HG03432 (cell line): ENCODE measurements at regions not wholly inside any gene's neighbourhood (a gene's known extent, or its start where the extent isn't known, plus 50 kb on each side); places are given as distances from the start of the nearest gene placed in this dataset.
"Not testable (repeated sequence)": the region's sequence is repeated elsewhere in the genome, so short reads cannot be mapped to it uniquely, and the experiment has no call there.

ENCODE experiments used
- ATAC-seq: cut with Tn5 transposase; IDR thresholded peaks from one replicate; pipeline ENCODE4 v1.9.1; 2021; ENCODE audit warnings: mild to moderate bottlenecking, moderate library complexity; ENCODE audit not compliant: unreplicated experiment

DNA sequence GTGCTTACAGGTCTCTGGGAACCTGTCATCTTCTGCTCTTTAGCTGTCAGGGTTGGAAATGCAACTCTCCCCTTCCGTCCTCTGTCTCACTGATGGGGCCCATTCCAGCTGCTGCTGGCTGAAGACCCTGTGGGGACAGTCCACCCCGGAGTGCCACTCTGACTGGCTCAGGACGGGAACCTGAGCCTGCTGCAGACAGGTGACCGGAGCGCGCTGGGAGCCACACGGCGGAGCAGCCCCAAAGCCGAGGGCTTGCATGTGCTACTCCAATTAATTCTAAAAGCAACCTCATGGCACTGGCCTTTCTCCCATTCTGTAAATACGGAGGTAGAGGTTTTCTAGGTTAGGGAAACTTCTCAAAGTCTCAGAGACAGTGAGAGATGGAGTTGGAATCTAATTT is 223.5 kb upstream of the PITRM1 start:
- no peak for ATAC-seq

DNA sequence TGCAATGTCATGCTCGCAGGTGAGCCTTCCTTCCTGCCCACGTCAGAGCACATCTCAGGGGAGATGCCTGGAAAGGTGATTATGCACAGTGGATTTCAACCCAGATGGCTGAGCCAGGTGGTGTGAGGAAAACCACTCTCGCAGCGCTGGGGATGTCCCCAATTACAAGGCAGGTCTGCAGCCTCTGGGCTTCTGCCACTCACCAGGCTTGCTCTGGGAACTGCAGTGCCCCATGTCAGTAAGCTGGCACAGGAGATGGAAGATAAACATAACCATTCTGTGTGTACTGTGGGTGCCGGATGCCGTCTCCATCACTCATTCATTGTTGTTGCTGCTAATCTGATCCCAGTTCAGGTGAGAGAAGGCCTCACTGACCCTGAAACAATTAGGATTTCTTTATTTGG is 222.9 kb upstream of the PITRM1 start:
- ATAC-seq = no peak

DNA sequence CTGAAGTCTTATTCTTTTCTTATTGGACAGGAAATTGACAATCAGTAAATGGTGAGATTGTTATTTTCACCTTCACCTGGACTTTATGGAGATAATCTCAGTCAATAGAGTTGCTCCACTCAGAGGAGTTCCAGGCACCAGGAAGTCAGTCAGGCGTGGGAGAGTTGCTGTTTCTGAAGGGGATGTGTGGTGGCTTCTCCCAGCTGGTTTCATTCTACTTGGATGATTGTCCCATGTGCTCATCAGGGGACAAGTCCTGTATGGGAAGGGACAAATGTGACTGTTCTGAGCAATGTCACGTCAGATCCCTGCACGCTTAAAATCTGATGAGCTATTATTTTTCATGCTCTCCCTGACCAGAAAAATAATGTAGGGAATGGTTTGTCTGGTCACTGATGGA is 222.5 kb upstream of the PITRM1 start:
- ATAC-seq = no peak

DNA sequence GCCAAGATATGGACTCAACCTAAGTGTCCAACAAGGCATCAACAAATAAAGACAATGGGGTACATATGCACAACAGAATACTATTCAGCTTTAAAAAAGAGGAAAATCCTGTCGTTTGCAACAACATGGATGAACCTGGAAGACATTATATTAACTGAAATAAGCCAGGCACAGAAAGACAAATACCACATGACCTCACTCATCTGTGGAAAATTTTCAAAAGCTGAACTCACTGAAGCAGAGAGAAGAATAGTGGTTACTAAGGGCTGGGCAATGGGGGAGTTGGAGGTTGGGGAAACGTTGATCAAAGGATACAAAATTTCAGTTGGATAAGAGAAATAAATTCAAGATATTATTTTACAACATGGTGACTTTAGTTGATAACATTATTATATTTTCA is 221.4 kb upstream of the PITRM1 start:
- ATAC-seq = no peak

DNA sequence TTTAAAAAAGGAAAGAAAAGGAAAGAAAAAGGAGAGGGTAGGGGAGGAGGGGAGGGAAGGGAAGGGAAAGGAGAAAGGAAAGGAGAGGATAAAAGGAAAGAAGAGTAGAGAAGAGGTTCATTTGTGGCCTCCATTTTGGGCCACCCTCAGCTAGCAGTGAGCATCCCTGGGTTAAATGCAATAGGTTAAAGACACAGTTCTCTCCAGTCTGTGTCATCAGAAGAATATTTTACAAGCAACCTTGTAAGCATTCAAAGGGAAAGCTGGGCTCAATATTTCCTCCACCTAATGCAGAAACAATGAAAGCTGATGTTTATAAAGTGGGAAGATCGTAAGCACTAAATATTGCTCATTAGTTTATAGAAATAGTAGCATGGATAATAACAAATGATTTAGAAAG is 219.1 kb upstream of the PITRM1 start:
- no peak for ATAC-seq

DNA sequence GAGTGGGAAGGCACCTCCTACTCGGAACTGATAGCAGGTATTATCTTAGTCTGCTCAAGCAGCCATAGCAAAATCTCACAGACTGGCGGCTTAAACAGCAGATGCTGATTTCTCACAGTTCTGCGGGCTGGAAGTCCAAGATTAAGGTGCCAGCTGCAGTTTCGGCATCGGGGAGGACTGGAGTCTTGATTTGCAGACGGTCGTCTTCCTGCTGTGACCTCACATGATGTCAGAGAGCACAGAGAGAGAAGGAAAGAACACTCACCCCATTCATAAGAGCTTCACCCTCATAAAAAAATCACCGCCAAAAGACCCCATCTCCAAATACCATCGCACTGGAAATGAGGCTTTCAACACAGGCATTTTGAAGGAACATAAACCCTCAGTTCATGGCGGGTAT is 216.5 kb upstream of the PITRM1 start:
- no peak for ATAC-seq

DNA sequence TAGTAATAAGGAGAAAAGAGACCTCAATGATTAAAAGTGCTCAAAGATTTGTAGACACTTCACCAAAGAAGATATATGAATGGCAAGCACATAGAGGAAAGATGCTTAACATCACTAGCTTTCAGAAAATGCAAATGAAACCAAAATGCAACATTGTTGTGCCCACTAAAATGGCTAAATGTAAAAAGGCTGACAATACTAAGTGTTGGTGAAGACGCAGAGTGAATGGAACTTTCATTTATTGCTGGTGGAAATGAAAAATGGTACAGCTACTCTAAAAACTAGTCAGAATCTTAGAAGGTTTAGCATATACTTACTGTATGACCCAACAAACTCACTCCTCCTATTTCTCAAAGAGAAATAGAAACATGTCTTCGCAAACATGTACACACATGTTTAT is 212.9 kb upstream of the PITRM1 start:
- no peak for ATAC-seq

DNA sequence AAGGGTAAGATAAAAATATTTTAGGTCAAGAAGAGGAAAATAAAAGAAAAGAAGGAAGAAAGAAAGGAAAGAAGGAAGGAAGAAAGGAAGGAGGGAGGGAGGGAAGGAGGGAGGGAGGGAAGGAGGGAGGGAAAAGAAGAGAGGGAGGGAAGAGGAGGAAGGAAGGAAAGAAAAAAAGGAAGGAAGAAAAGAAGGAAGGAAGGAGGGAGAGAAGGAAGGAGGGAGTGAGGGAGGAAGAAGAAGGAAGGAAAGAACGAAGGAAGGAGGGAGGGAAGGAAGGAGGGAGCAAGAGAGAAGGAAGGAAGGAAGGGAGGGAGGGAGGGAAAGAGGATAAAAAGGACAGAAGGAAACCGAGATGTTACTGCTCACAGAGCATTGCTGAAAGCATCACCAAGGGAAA is 209.5 kb upstream of the PITRM1 start:
- ATAC-seq = no peak

DNA sequence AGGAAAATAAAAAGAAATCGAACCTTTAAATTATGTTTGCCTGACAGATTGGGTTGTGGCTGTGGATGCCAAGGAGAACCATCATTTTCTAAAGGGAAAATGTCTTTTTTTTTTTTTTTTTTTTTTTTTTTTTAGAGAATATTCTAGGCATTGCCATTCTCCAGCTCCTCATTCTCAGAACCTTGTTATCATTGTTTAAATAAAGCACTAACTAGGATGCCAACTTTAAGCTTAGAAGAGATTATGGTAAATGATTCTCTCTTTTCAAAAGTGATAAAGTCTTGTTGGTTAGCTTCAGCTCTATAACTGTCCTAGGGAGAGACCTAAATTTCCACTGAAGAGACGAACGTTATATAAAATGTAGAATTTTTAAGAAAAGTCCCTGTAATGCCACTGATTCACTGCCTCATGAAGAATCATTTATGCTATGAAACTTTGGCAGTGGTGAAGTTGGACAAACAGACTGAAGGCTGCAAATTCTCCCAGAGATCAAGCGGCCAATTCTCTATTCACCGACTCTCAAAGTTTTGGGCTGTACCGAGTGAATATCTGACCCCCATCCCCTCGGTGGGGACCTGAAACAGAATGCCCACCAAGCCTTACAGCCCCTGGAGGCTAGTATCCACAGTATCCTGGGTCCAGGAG is 207.9 kb upstream of the PITRM1 start:
- no peak for ATAC-seq

DNA sequence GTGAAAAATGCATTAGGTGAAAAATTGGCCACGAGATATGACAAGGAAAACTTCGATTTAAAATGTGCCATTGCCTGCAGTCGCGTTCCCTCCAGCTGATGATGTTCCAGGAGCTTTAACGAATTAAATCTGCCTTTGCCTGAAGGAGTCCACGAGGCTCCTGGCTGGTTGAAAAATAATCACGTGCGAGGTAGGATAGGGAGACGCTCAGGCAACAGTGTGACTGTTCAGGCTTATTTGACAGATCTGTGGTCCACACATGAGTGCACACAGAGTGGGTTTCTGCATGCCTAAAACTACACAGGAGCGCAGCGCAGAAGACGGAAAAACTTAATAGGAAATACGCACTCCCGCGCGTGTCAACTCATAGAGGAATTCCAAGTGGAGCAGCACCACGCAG is 204.0 kb upstream of the PITRM1 start:
- ATAC-seq = no peak

DNA sequence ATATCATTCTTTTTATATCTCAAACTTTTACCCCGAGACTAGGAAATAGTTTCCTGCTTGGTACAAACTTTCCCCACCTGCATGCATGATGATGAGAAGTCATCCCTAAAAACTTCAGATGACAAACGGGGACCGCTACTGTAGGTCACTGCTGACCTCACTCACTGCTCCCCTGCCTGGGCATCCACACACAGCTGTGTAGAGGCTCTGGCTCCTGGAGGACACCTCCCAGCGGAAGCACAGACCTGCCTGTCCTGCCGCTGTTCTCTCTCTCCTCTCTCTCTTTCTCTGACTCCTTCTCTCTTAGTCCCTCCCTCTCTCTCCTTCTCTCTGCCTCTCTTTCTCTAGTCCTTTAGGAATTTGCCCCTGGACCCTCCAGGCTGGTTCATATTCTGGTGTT is 202.9 kb upstream of the PITRM1 start:
- ATAC-seq = no peak

DNA sequence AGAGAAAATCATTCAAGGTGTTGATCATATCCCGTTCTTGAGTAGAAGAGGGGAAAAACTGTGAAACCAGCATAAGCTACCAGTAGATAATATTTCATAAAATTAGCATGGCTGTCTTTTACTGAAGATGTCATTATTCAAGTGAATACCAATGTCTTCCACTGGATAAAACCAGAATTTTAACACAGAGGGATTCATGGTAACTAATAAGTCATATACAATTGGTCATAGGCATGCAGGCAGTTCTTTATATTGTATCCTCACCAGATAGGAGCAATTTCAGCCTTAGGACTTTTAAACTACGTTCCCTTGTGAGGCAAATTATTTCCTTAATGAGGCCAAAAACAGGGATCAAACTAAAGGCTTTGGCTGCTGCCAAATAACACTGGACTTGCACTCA is 202.3 kb upstream of the PITRM1 start:
- no peak for ATAC-seq

DNA sequence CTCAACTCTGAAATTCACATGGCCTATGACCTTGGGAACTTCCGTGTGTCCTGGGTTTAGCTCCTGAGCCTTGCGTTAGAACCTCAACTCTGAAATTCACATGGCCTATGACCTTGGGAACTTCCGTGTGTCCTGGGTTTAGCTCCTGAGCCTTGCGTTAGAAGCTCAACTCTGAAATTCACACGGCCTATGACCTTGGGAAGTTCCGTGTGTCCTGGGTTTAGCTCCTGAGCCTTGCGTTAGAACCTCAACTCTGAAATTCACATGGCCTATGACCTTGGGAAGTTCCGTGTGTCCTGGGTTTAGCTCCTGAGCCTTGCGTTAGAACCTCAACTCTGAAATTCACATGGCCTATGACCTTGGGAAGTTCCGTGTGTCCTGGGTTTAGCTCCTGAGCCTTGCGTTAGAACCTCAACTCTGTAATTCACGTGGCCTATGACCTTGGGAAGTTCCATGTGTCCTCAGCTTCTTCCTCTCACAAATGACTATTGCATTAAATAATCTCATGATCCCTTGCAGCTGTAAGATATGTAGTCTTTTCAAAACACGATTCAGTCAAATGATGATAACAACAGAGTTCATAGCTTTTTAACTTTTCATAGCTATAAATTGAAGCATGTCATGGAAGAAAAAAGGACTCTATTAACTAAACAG is 200.9 kb upstream of the PITRM1 start:
- ATAC-seq = not testable (repeated sequence)

DNA sequence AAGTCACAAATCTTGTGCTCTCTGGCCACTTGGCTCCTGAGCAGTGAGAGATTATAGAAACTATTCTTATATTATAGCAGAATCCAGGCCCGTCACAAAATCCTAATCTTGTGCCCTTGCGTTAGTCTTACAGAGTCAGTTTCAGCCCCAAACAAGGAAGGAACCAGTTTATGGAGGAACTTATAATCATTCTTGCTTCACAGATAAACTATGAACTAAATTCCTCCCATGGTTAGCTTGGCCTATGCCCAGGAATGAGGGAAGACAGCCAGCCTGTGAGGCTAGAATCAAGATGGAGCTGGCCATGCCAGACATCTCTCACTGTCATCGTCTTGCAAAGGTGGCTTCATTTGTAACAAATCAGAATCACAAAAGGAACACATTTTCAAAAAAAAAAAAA is 199.7 kb upstream of the PITRM1 start:
- no peak for ATAC-seq

DNA sequence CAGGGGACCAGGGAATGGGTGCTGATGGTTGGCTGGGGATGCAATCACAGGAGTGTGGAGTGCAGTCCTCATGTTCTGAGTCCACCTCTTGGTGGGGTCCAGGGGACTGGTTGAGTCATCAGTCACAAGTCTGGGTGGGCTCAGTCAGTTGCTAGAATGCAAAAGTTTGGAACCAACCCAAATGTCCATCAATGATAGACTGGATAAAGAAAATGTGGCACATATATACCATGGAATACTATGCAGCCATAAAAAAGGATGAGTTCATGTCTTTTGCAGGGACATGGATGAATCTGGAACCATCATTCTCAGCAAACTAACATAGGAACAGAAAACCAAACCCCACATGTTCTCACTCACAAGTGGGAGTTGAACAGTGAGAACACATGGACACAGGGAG is 199.0 kb upstream of the PITRM1 start:
- not testable (repeated sequence) for ATAC-seq

DNA sequence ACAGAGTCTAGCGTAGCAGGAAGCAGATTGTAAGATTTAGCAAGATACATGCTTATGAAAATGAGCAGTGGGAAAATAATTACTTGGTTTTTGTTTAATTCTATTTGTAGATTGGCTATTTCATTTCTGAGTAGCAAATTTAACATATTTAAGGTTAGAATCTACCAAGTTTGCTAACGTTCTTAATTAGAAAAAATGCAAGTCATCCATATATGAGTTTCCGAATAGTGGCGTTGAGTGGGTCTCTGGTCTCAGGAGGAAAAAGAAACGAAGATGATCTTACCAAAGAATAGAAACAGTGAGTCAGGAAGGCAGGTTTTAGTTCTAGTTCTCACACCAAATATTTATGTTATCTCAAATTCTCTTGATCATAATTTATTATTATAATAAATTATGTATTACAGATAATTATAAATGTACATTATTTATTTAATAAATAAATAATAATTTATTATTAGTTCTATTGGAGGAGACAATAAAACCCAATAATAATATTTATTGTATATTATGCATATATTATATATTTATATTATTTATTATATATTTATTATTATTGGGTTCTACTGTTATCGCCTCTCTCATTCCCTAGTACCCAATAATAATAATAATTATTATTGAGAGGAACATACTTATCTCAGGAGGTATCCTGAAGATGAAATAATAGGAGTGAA is 194.3 kb upstream of the PITRM1 start:
- ATAC-seq = no peak

DNA sequence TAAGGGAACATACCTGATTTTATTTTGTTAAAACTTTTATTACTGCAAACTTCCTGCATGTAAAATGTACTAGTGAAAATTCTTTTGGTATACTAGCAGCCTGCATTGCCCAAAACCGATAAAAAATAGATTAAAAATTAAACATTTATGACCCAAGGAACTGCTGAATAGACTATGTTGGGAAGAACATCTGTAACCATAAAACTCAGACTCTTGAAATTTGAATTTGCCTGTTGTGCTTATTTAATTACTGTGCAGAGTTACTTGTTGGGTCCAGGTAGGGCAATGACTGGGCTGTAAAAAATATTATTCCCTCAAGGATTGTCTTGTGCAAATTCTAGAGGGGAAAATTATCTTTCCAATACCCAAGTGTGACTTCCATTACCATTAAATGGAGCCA is 193.5 kb upstream of the PITRM1 start:
- no peak for ATAC-seq

DNA sequence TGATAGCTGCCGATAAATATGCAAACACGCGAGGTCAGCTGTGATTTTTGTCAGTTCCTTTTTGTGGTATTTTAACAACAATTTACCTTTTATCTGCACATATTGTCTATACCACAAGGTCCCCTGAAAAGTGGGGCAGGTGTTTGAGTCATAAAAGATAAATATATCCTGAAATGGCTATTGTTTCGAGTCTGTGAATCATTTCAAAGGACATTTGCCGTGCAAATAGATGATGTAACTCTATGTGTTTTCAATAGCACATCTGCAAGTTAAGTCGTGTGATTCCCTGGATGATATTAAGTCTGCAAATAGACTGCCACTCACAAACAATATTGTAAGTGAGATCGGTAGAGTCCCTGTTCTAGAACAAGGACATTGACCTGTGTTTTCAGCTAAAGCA is 193.0 kb upstream of the PITRM1 start:
- no peak for ATAC-seq

DNA sequence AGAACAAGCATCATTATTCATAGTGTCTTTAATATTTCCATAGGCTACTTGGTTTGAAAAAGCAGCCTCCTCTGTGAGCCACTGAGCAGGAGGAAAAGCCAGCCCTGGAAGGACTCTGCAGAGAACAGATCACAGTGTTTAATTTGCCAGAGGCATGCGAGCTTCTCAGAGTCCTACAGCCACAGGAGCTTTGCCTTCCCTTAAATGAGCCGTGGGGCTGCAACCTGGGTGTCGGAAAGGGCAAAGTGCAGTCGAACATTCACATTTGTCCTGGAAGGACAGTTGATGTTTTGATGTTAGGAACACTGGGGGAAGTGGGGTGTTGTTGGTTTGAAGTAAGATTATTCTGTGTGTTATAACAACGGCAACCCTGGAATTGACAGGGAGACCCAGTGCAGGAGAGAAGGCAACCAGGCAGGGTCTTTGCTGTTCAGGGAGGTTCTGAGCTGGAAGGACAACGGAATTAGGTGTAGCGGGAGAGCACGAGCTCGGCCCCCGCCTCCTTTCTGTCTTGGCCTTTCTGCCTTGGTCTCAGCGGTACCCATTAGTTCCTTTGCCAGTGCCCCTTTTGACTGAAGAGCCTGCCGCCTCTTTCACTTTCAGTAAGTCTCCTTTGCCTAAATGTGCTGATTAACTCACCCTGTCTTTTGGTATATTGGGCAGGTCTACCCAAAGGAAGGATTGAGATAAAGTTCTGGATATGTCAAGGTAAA is 192.3 kb upstream of the PITRM1 start:
- ATAC-seq = no peak

DNA sequence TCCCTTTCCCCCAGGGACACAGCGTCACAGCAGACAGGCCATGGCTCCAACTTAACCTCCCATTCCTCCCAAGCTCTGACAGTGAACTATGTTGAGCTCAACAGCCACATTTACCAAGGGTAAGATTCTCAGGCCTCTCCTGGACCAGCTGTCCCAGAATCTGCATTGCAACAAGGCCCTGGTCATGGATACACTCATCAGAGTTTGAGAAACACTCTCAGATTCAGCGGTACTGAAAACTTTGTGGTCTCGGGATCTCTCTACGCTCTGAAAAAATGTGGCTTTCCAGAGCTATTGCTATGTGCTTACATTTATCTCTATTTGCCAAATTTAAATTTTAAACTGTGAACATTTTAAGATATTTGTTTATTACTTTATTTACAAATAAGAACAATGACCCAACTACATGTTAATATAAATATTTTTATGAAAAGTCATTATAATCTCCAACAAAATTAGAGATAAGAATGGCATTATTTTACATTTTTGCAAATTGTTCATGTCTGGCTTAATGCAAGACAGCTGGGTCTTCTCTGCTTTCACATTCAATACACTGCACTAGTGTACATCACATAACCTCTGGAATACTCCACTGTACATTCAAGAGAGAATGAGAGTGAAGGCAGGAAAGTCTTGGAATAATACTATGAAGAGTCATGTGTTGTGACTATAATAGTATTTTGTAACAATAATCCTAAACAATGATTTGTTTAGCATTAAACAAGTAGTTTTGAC is 190.9 kb upstream of the PITRM1 start:
- ATAC-seq = no peak

DNA sequence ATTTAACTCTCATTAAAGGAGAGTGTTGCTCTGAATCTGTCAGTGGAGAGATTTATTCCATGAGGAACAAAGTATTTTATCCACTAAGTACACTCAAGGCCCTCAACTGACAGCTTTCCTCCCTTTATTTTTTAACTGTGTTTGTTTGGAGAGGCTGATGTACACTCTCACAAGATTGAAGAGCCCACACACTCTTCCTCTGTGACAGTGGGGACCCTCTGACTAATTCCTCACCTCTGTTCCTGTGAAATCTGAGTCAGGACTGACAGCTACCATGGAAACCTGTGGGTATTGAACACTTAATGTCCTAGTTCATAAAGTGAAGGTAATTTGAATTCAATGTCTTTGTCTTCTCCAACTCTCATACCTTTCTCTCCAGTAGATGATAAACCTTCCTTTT is 189.8 kb upstream of the PITRM1 start:
- no peak for ATAC-seq
